ENCODE measurements at regions not wholly inside any gene's neighbourhood (a gene's known extent, or its start where the extent isn't known, plus 50 kb on each side); places are given as distances from the start of the nearest gene placed in this dataset.

DNA sequence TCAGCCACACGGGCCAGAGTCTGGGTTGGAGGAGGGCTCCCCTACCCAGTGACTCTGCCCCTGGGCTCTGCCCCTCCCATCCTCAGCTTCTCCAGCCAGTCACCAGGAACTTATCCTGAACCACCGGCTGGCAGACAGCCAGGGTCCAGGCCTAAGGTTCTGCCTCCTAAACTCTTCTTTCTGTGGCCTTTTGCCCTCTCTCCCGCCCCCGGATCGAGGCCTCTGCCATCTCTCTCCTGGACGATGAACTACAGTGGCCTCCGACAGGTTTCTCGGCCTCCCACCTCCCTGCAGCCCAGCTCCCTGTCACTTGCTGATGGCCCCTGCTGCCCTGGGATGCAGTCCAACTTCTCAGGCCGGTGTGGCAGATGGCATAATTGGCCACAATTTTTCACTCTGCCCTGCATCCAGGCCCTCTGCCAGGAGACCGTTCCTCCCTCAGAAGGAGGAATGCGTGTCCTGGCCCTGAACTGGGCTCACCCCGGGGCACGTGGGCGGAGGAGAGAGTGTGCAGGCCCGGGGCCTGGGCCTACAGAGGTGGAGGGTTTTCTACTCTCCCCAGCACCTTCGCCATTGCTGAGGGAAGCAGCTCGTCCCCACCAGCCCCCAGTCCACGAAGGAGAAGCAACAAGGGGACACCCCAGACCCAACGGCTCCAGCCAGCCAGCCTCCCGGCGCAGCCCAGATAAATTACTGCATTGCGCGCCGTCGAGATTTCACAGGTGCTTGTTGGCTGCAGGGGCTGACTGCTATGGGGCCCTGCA, 81.9 kb upstream of the LRPAP1 start:
- TF ChIP-seq EZH2 (IDR thresholded peaks at IDR 0.05; ENCODE audit: borderline replicate concordance), result no peak
- TF ChIP-seq, protein P1, sequence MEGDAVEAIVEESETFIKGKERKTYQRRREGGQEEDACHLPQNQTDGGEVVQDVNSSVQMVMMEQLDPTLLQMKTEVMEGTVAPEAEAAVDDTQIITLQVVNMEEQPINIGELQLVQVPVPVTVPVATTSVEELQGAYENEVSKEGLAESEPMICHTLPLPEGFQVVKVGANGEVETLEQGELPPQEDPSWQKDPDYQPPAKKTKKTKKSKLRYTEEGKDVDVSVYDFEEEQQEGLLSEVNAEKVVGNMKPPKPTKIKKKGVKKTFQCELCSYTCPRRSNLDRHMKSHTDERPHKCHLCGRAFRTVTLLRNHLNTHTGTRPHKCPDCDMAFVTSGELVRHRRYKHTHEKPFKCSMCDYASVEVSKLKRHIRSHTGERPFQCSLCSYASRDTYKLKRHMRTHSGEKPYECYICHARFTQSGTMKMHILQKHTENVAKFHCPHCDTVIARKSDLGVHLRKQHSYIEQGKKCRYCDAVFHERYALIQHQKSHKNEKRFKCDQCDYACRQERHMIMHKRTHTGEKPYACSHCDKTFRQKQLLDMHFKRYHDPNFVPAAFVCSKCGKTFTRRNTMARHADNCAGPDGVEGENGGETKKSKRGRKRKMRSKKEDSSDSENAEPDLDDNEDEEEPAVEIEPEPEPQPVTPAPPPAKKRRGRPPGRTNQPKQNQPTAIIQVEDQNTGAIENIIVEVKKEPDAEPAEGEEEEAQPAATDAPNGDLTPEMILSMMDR (IDR thresholded peaks at IDR 0.05; ENCODE audit: poor library complexity), result no peak
- no peak for TF ChIP-seq EZH2phosphoT487 (IDR thresholded peaks at IDR 0.05; ENCODE audit: low read depth, severe bottlenecking, unreplicated experiment)

Data from hepatocyte (in vitro differentiated cells).